ENCODE measurements at regions not wholly inside any gene's neighbourhood (a gene's known extent, or its start where the extent isn't known, plus 50 kb on each side); places are given as distances from the start of the nearest gene placed in this dataset.

- Histone ChIP-seq H3K36me3 (ENCODE audit: control insufficient read depth, insufficient read depth, low read length) (no peaks in the 10 kb centered on the region), H3K4me3 (ENCODE audit: low read depth, low read length) (no peak overlapping the region), H3K27me3 (ENCODE audit: control insufficient read depth, insufficient read depth, low read length) (peaks cover 6% of the 10 kb centered on the region), H3K4me1 (ENCODE audit: control insufficient read depth, insufficient read depth, low read length, poor library complexity, severe bottlenecking) (no peaks in the 10 kb centered on the region), H3K9me3 (ENCODE audit: control insufficient read depth in 2 of 2, low read length in 2 of 2) (no peaks in the 10 kb centered on the region), H3K27ac (ENCODE audit: insufficient read depth, low read length, poor library complexity, severe bottlenecking) (no peak overlapping the region)
- no peak for ATAC-seq (ENCODE audit: low read depth in 2 of 2)
- no peak for DNase-seq
- H3K27me3 Mint-ChIP-seq, result peaks cover 29% of the 10 kb centered on the region
- H3K36me3 Mint-ChIP-seq, result no peaks in the 10 kb centered on the region
- H3K9me3 Mint-ChIP-seq, result peaks cover 0 to 2% (median 0%) of the 10 kb centered on the region in 7 donors
- no peaks in the 10 kb centered on the region for H3K4me1 Mint-ChIP-seq
- H3K4me3 Mint-ChIP-seq, result no peak overlapping the region
- H3K27ac Mint-ChIP-seq, result no peak overlapping the region
These were observed 432.1 kb upstream of the MDFIC2 start for GRCh38 chr3:70744536-70744935.

- no peaks in the 10 kb centered on the region for H3K36me3 ChIP-seq (ENCODE audit: control insufficient read depth, insufficient read depth, low read length)
- H3K27ac Mint-ChIP-seq, result no peak overlapping the region
- H3K4me3 Mint-ChIP-seq, result no peak overlapping the region
- H3K36me3 Mint-ChIP-seq, result no peaks in the 10 kb centered on the region
- H3K4me1 Mint-ChIP-seq, result no peaks in the 10 kb centered on the region
- H3K27me3 ChIP-seq (ENCODE audit: control insufficient read depth, insufficient read depth, low read length), result no peaks in the 10 kb centered on the region
- H3K27ac ChIP-seq (ENCODE audit: insufficient read depth, low read length, poor library complexity, severe bottlenecking), result no peak overlapping the region
- no peak overlapping the region for H3K4me3 ChIP-seq (ENCODE audit: low read depth, low read length)
- H3K4me1 ChIP-seq (ENCODE audit: control insufficient read depth, insufficient read depth, low read length, poor library complexity, severe bottlenecking), result no peaks in the 10 kb centered on the region
- peaks cover 29% of the 10 kb centered on the region for H3K27me3 Mint-ChIP-seq
- H3K9me3 Mint-ChIP-seq, result peaks cover 0 to 2% (median 0%) of the 10 kb centered on the region in 7 donors
- ATAC-seq (ENCODE audit: low read depth in 2 of 2) (no peak), DNase-seq (no peak)
- H3K9me3 ChIP-seq (ENCODE audit: control insufficient read depth in 2 of 2, low read length in 2 of 2), result no peaks in the 10 kb centered on the region
These were observed 431.3 kb upstream of the MDFIC2 start for GRCh38 chr3:70743754-70744153.

GRCh38 chr3:70742081-70742480 lies 429.6 kb upstream of the MDFIC2 start:
- Histone ChIP-seq H3K4me1 (ENCODE audit: control insufficient read depth, insufficient read depth, low read length, poor library complexity, severe bottlenecking) (no peaks in the 10 kb centered on the region), H3K27me3 (ENCODE audit: control insufficient read depth, insufficient read depth, low read length) (no peaks in the 10 kb centered on the region), H3K27ac (ENCODE audit: insufficient read depth, low read length, poor library complexity, severe bottlenecking) (no peak overlapping the region), H3K4me3 (ENCODE audit: low read depth, low read length) (no peak overlapping the region), H3K9me3 (ENCODE audit: control insufficient read depth in 2 of 2, low read length in 2 of 2) (no peaks in the 10 kb centered on the region), H3K36me3 (ENCODE audit: control insufficient read depth, insufficient read depth, low read length) (no peaks in the 10 kb centered on the region)
- Mint-ChIP-seq H3K4me1 (peaks cover 0 to 7% (median 0%) of the 10 kb centered on the region in 4 donors), H3K4me3 (no peak overlapping the region), H3K36me3 (no peaks in the 10 kb centered on the region), H3K27ac (no peak overlapping the region), H3K27me3 (peaks cover 29% of the 10 kb centered on the region), H3K9me3 (peaks cover 0 to 2% (median 0%) of the 10 kb centered on the region in 7 donors)
- ATAC-seq (ENCODE audit: low read depth in 2 of 2), result no peak
- no peak for DNase-seq

- Mint-ChIP-seq H3K27me3 (peaks cover 23% of the 10 kb centered on the region), H3K4me1 (peaks cover 0 to 7% (median 0%) of the 10 kb centered on the region in 4 donors), H3K36me3 (no peaks in the 10 kb centered on the region), H3K27ac (no peak overlapping the region), H3K4me3 (no peak overlapping the region), H3K9me3 (peaks cover 0 to 2% (median 0%) of the 10 kb centered on the region in 7 donors)
- Histone ChIP-seq H3K9me3 (ENCODE audit: control insufficient read depth in 2 of 2, low read length in 2 of 2) (no peaks in the 10 kb centered on the region), H3K4me3 (ENCODE audit: low read depth, low read length) (no peak overlapping the region), H3K27ac (ENCODE audit: insufficient read depth, low read length, poor library complexity, severe bottlenecking) (no peak overlapping the region), H3K4me1 (ENCODE audit: control insufficient read depth, insufficient read depth, low read length, poor library complexity, severe bottlenecking) (no peaks in the 10 kb centered on the region), H3K27me3 (ENCODE audit: control insufficient read depth, insufficient read depth, low read length) (no peaks in the 10 kb centered on the region), H3K36me3 (ENCODE audit: control insufficient read depth, insufficient read depth, low read length) (no peaks in the 10 kb centered on the region)
- ATAC-seq (ENCODE audit: low read depth in 2 of 2) (no peak), DNase-seq (no peak)
These were observed 428.4 kb upstream of the MDFIC2 start for GRCh38 chr3:70740872-70741271.

GRCh38 chr3:70740071-70740470 lies 427.6 kb upstream of the MDFIC2 start:
- peaks cover 0 to 2% (median 0%) of the 10 kb centered on the region in 7 donors for H3K9me3 Mint-ChIP-seq
- no peaks in the 10 kb centered on the region for H3K36me3 Mint-ChIP-seq

GRCh38 chr3:70738291-70738681 lies 425.8 kb upstream of the MDFIC2 start:
- Mint-ChIP-seq H3K9me3 (peaks cover 0 to 1% (median 0%) of the 10 kb centered on the region in 7 donors), H3K27ac (no peak overlapping the region)

More at GRCh38 chr3:70740071-70740470, 427.6 kb upstream of the MDFIC2 start:
- Histone ChIP-seq H3K4me1 (ENCODE audit: control insufficient read depth, insufficient read depth, low read length, poor library complexity, severe bottlenecking) (no peaks in the 10 kb centered on the region), H3K4me3 (ENCODE audit: low read depth, low read length) (no peak overlapping the region), H3K27me3 (ENCODE audit: control insufficient read depth, insufficient read depth, low read length) (no peaks in the 10 kb centered on the region), H3K36me3 (ENCODE audit: control insufficient read depth, insufficient read depth, low read length) (no peaks in the 10 kb centered on the region), H3K9me3 (ENCODE audit: control insufficient read depth in 2 of 2, low read length in 2 of 2) (no peaks in the 10 kb centered on the region), H3K27ac (ENCODE audit: insufficient read depth, low read length, poor library complexity, severe bottlenecking) (no peak overlapping the region)
- Mint-ChIP-seq H3K4me3 (no peak overlapping the region), H3K27ac (no peak overlapping the region), H3K27me3 (peaks cover 15% of the 10 kb centered on the region), H3K4me1 (peaks cover 0 to 7% (median 0%) of the 10 kb centered on the region in 4 donors)
- DNase-seq (no peak), ATAC-seq (ENCODE audit: low read depth in 2 of 2) (no peak)

GRCh38 chr3:70737666-70738290 lies 425.3 kb upstream of the MDFIC2 start:
- H3K27me3 Mint-ChIP-seq, result peaks cover 11% of the 10 kb centered on the region
- no peak overlapping the region for H3K4me3 ChIP-seq (ENCODE audit: low read depth, low read length)
- H3K9me3 Mint-ChIP-seq, result peaks cover 0 to 1% (median 0%) of the 10 kb centered on the region in 7 donors
- H3K4me1 ChIP-seq (ENCODE audit: control insufficient read depth, insufficient read depth, low read length, poor library complexity, severe bottlenecking), result no peaks in the 10 kb centered on the region
- no peak overlapping the region for H3K4me3 Mint-ChIP-seq
- H3K27ac ChIP-seq (ENCODE audit: insufficient read depth, low read length, poor library complexity, severe bottlenecking), result no peak overlapping the region
- H3K27ac Mint-ChIP-seq, result no peak overlapping the region
- H3K27me3 ChIP-seq (ENCODE audit: control insufficient read depth, insufficient read depth, low read length), result no peaks in the 10 kb centered on the region
- peaks cover 0 to 7% (median 0%) of the 10 kb centered on the region in 4 donors for H3K4me1 Mint-ChIP-seq
- no peak for DNase-seq
- no peaks in the 10 kb centered on the region for H3K9me3 ChIP-seq (ENCODE audit: control insufficient read depth in 2 of 2, low read length in 2 of 2)
- no peaks in the 10 kb centered on the region for H3K36me3 Mint-ChIP-seq
- H3K36me3 ChIP-seq (ENCODE audit: control insufficient read depth, insufficient read depth, low read length), result no peaks in the 10 kb centered on the region
- ATAC-seq (ENCODE audit: low read depth in 2 of 2), result no peak

More at GRCh38 chr3:70738291-70738681, 425.8 kb upstream of the MDFIC2 start:
- H3K4me1 ChIP-seq (ENCODE audit: control insufficient read depth, insufficient read depth, low read length, poor library complexity, severe bottlenecking), result no peaks in the 10 kb centered on the region
- DNase-seq (no peak), ATAC-seq (ENCODE audit: low read depth in 2 of 2) (no peak)
- no peak overlapping the region for H3K27ac ChIP-seq (ENCODE audit: insufficient read depth, low read length, poor library complexity, severe bottlenecking)
- no peak overlapping the region for H3K4me3 Mint-ChIP-seq
- H3K27me3 ChIP-seq (ENCODE audit: control insufficient read depth, insufficient read depth, low read length), result no peaks in the 10 kb centered on the region
- H3K36me3 ChIP-seq (ENCODE audit: control insufficient read depth, insufficient read depth, low read length), result no peaks in the 10 kb centered on the region
- H3K9me3 ChIP-seq (ENCODE audit: control insufficient read depth in 2 of 2, low read length in 2 of 2), result no peaks in the 10 kb centered on the region
- peaks cover 0 to 7% (median 0%) of the 10 kb centered on the region in 4 donors for H3K4me1 Mint-ChIP-seq
- H3K36me3 Mint-ChIP-seq, result no peaks in the 10 kb centered on the region
- H3K4me3 ChIP-seq (ENCODE audit: low read depth, low read length), result no peak overlapping the region
- peaks cover 13% of the 10 kb centered on the region for H3K27me3 Mint-ChIP-seq

GRCh38 chr3:70736009-70736408 lies 423.6 kb upstream of the MDFIC2 start:
- peaks cover 0 to 1% (median 0%) of the 10 kb centered on the region in 7 donors for H3K9me3 Mint-ChIP-seq

More at GRCh38 chr3:70736009-70736408, 423.6 kb upstream of the MDFIC2 start:
- Mint-ChIP-seq H3K27me3 (peaks cover 4% of the 10 kb centered on the region), H3K4me1 (peaks cover 0 to 7% (median 0%) of the 10 kb centered on the region in 4 donors), H3K27ac (no peak overlapping the region), H3K36me3 (no peaks in the 10 kb centered on the region), H3K4me3 (no peak overlapping the region)
- Histone ChIP-seq H3K36me3 (ENCODE audit: control insufficient read depth, insufficient read depth, low read length) (no peaks in the 10 kb centered on the region), H3K4me3 (ENCODE audit: low read depth, low read length) (no peak overlapping the region), H3K27me3 (ENCODE audit: control insufficient read depth, insufficient read depth, low read length) (no peaks in the 10 kb centered on the region), H3K27ac (ENCODE audit: insufficient read depth, low read length, poor library complexity, severe bottlenecking) (no peak overlapping the region), H3K9me3 (ENCODE audit: control insufficient read depth in 2 of 2, low read length in 2 of 2) (no peaks in the 10 kb centered on the region), H3K4me1 (ENCODE audit: control insufficient read depth, insufficient read depth, low read length, poor library complexity, severe bottlenecking) (no peaks in the 10 kb centered on the region)
- no peak for ATAC-seq (ENCODE audit: low read depth in 2 of 2)
- DNase-seq, result no peak

Measured in CD4-positive, CD25-positive, alpha-beta regulatory T cell (primary cell).